ENCODE measurements at regions not wholly inside any gene's neighbourhood (a gene's known extent, or its start where the extent isn't known, plus 50 kb on each side); places are given as distances from the start of the nearest gene placed in this dataset.
"Not testable (repeated sequence)": the region's sequence is repeated elsewhere in the genome, so short reads cannot be mapped to it uniquely, and the experiment has no call there.

DNA sequence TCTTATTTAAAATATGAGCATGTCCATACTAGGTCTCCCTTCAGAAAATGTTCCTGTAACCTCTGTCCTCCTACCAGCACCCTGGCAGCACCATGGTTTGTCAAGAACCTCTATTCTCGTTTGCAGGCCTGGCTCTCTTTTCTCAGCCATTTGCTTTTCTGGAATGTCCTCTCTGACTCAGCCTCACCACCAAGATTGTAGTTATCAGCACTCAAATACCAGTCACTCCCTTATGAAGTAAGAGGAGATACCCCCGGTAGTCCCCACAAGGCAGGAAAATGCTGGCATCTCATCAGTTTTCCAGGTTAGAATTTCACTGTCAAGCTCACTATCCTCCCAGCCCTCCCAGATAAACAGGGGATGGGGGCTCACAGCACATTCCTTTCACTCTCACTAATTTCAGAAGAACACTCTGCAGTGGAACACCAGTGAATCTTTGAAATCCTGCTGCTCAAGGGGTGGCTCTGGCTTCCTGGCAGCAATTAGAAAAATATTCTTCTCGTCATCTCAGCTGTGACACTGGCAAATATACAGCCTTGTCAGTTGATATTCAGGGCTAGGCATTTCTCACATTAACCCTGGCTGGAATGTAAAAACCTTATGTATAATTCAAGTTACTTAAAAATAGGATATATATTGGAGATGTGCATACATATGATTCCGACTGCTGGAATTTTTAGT is 129.2 kb downstream of the TBX18 start:
- DNase-seq (ENCODE audit: low spot score) = no peak

DNA sequence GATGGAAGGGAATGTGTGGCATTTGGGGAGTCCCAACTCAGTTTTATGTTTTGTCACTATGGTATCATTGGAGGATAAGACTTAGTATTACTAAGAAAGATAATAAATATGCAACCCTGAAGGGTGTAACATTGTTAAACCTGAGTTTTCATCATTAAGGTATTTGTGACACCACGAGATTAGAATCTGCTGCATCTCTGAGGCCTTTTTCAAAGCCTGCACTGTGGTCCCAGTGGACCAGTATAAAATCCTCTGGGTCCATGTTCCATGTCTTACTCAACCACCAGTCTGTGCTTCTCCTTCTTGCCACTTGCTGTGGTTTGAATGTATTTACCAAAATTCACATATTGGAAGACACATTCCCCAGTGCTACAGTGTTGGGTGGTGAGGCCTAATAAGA is 130.6 kb downstream of the TBX18 start:
- no peak for DNase-seq (ENCODE audit: low spot score)

DNA sequence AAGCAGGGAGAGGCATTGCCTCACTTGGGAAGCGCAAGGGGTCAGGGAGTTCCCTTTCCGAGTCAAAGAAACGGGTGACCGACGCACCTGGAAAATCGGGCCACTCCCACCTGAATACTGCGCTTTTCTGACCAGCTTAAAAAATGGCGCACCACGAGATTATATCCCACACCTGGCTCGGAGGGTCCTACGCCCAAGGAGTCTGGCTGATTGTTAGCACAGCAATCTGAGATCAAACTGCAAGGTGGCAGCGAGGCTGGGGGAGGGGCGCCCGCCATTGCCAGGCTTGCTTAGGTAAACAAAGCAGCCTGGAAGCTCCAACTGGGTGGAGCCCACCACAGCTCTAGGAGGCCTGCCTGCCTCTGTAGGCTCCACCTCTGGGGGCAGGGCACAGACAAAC is 137.9 kb downstream of the TBX18 start:
- DNase-seq (ENCODE audit: low spot score) = not testable (repeated sequence)

DNA sequence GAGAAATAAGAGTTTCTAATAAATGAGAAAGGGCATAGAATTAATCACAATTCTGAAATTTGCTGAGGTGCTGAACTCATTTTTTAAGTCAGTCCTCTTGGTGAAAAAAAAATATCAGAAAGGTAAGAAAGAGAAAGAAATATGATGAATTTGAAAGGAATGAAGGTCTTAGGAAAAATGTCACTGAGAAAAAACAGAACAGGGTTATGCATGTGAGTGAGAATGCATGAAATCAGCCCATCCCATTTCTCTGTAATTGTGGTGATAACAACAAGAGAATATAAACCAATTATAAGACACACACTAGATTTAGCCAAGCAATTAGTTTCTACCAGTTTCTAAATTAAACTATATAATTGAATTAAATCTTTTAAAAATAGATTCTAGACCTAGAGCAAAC is 138.9 kb downstream of the TBX18 start:
- no peak for DNase-seq (ENCODE audit: low spot score)

DNA sequence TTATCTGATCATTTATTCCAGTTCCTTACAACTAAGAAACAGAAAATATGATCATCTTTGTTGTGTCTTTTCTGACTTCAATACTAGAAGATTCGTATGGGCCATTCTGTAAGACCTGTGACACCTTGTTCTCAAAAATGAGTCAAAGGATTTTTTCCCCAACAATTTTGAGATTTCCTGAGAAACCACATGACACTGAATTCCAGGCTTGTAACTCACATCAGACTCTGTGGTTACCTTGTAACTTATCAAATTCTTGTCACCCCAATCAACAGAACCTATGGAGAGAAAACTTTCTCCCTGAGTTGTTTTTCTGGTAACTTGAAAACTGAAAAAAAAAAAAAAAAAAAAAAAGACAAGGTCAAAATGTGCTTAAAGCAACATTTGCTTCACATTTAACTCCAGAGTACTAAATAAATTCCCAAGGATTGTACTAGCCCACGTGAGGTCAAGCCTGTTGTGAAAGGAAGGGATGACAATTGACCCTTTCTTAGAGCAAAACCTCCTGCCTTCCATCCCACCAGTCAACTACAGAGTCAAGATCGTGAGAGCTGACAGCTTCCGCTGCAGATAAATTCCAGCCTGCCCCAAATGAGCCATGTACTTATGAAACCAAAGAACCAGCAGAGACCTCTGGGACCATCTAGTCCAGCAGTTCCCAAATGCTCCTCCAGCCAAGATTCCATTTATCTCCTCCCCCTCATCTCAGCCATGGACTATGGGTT is 140.3 kb downstream of the TBX18 start:
- DNase-seq (ENCODE audit: low spot score) = no peak

DNA sequence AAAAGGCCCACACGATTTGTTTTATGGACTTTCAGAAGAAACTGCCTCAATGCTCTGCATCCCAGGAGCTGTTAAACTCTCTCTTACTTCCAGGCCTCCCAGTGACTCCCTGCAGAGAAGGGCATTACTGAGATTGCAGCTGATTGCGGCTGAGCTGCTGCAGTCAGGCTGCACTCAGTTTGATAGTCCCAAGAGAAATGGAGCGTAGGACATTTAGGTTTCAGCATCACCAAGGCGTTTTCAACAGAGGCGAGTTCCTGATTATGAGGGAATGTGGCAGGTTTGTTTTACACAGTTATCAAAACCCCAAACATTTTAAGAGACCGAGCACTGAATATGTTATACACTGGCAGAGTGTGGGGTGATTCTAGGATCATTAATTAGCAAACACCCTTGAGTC is 145.6 kb downstream of the TBX18 start:
- DNase-seq (ENCODE audit: low spot score) = peak; percentile 5

DNA sequence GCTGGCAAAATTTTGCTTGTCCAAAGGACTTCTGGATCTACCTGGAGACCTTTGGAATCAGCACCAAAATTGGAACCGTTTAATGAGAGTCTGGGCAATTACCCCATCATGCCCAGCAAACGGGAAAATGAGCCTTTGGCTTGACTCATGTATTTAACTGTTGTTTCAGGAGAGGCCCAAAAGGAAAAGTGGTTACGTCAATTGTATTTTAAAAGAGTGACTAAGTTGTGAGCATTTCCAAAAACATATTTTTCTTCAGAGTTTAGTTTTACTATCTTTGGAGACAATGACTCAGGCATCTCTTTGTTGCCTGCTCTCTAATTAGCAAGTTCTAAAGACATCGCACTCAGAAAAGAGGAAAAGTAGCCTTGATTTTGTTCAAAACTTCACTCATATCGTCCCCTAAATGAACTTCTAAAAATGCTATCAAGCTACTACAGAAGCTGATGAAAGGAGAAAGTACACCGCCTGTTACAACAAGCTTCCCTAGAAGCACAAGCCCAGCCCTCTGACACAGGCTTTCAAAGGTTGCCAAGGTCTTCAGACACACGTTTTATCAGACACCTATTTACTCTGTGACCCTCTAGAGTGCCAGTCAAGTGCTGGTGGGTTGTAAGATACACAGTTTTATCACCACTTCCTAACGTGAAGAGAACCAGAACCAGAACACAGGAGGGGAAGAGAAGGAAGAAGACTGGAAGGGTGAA is 146.2 kb downstream of the TBX18 start:
- DNase-seq (ENCODE audit: low spot score) = no peak

DNA sequence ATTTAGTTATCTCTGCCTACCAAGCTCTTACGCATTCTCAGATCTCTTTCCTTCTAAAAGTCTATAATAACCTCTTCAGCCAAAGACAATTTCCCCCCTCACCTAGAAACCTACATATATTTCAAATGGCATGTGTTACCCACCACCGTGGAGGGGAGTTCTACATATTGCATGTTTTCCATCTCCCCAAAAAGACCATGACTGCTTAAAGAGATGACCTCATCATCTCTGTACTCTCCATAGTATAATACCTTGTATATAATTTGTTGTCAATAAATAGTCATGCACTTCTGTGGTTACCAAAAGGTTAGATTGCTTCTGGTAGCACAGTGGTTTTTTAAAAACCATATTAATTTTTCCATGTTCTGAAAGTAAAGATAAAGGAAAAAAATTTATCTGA is 148.4 kb downstream of the TBX18 start:
- DNase-seq (ENCODE audit: low spot score) = no peak

DNA sequence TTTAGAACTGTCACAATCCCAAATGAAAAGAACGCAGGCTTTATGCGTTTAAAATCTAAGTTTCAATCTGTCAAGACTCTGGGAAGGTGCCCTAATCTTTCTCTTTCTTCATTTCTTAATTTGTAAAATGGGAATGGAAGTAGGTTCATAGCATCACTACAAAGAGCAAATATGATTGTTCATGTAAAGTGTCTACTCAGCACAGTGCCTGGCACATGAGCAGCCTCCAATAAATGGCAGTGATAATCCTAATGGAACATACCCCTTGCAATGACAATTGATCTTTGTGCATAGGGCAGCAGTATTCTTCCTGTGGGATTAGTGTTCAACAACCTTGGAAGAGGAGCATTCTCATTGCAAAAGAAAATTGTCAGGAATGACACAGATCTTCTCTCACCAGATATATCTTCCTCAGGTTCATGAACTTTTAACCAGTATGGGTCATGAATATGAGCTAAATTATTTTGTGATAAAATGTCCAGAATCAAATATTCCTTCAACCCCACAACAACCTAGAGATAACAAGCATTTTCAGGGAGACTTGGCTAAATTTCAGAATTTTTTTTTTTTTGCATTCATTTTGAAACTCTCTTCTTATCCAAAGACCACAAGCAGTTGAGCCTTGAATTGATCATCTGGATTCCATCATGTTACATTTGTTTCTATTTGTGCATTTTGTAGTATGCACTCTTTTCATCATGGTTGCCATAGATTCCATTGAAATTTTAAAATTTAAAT is 149.1 kb downstream of the TBX18 start:
- no peak for DNase-seq (ENCODE audit: low spot score)

DNA sequence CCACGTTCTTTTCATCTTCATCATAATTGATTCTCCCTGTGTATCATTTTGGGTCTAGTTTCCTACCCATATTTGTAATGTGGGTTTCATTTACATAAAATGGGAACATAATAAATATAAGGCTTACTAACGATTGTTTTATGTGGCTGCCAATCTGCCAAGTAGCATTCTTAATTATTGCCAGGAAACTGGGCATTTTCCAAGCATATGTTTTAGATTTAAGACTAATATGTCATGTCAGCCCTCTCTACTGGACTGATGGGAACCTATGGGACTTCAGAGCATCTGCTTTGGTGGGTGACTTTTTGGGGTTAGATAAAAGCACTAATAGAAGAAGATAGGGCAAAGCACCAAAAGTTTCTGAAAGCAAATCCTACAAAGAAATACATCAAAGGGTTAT is 157.5 kb downstream of the TBX18 start:
- DNase-seq (ENCODE audit: low spot score) = no peak

DNA sequence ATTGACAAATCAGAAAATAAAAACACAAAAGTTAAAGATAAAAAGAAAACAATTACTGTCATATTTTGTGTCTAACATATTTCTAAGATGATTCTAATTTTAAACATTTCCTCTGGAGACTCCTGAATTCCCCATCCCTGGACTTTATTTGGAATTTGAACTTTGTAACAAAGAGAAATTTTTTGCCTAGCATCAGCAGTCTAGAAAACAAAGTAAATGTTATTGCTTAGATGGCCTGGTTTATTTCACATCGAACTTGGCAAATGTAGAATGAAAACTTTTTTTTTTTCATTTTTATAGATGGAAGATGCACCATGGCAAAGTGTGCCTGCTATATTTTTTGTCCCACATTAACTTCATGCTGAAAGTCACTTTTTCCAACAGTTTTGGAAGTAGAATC is 159.1 kb downstream of the TBX18 start:
- no peak for DNase-seq (ENCODE audit: low spot score)

DNA sequence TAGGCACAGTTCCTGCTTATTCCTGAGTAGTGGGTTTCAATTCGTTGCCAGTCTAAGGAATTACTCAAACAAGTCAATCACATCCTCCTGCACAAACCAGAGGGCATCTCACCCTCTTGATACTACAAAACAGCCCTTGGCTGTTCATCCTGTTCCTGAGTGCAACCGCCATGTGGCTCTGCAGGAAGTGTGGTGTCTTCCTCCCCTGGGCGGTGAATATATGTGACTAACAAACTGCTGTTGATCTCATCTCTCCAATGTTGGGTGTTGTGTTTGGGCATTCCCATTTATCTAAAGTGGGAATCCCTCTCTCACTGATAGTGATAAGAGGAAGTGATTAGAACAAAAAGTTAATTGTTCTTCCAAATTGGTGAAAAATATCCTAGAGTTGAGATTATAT is 163.0 kb downstream of the TBX18 start:
- no peak for DNase-seq (ENCODE audit: low spot score)

DNA sequence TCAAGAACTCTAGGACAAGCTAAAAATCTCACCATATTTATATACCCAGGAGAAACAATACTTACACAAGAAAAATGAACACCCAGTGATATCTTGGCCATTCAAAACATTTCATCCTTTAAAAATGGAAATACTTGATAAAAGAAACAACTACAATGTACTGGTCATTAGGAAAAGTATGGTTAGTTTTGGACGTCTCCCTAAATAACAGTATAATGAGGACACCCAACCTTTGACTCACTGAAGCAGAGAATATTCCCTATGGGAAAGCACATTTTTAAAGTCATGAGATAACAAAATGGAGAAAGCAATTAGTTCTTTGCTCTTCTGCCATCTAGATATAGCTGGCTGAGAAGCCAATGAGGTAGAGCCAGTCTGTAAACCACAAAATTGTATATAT is 164.4 kb downstream of the TBX18 start:
- no peak for DNase-seq (ENCODE audit: low spot score)

DNA sequence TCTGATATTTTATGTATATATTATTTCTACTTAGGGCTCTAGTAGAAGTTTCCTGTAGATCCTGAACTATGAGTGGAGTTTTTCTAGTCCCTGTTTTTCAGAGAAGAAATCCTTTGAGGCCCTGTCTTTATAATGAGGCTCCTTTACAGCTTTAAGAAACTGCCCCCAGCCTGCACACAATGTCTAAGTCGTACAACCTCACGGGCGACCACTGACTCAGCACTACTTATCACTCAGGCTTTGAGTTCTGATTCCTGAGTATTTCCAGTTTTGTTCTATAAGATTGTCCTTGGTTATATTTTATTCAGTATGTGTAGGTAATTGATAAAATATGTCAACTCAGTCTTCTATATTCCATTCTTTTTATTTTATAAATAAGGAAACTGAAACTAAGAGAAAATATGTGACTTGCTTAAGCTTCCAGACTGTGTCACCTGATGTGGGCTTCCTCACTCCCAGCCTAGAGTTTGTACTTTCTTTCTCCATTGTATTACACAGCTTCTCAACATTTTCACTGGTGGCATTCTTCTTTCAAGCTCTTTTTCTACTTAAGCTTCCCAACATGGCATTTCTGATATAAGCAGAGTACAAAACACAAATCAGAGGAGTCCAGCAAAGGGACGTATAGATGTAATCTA is 167.0 kb downstream of the TBX18 start:
- DNase-seq (ENCODE audit: low spot score) = no peak

DNA sequence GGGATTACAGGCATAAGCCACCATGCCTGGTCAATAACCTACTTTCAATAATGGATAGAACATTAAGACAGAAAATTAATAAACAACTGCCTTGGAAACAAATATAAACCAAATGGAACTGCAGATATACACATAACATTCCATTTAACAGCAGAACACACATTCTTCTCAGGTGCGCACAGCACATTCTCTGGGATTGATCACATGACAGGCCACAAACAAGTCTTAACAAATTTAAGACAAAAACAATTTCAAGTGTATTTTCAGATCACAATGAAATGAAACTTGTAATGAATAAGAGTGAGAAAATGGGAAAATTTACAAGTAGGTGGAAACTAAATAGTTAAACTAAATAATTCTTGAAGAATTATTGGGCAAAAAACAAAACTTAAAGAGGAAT is 167.9 kb downstream of the TBX18 start:
- DNase-seq (ENCODE audit: low spot score) = no peak

DNA sequence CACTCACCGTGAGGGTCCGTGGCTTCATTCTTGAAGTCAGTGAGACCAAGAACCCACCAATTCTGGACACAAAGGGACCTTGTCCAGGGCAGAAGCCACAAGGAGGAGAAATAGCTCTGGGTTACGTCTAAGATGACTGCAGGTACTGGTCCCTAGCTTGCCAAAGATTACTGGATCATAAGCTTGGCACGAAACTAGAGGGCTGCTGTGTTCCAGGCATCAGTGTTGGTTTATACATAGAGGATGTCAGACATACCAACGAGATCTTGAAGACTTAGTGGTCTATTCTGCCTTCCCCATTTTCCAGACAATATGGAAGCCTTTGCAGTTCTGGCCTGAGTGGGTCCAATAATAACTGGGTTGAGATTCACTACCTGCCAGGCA is 175.7 kb downstream of the TBX18 start:
- DNase-seq (ENCODE audit: low spot score) = no peak

DNA sequence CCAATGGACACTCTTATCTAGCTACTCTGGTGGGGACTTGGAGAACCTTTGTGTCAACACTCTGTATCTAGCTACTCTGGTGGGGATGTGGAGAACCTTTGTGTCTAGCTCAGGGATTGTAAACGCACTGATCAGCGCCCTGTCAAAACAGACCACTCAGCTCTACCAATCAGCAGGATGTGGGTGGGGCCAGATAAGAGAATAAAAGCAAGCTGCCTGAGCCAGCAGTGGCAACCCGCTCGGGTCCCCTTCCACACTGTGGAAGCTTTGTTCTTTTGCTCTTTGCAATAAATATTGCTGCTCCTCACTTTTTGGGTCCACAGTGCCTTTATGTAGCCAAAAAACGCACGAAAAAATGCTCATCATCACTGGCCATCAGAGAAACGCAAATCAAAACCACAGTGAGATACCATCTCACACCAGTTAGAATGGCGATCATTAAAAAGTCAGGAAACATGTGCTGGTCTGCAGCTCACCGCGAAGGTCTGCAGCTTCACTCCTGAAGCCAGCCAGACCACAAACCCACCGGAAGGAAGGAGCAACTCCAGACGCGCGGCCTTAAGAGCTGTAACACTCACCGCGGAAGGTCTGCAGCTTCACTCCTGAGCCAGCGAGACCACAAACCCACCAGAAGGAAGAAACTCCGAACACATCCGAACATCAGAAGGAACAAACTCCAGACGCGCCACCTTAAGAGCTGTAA is 176.3 kb downstream of the TBX18 start:
- not testable (repeated sequence) for DNase-seq (ENCODE audit: low spot score)

DNA sequence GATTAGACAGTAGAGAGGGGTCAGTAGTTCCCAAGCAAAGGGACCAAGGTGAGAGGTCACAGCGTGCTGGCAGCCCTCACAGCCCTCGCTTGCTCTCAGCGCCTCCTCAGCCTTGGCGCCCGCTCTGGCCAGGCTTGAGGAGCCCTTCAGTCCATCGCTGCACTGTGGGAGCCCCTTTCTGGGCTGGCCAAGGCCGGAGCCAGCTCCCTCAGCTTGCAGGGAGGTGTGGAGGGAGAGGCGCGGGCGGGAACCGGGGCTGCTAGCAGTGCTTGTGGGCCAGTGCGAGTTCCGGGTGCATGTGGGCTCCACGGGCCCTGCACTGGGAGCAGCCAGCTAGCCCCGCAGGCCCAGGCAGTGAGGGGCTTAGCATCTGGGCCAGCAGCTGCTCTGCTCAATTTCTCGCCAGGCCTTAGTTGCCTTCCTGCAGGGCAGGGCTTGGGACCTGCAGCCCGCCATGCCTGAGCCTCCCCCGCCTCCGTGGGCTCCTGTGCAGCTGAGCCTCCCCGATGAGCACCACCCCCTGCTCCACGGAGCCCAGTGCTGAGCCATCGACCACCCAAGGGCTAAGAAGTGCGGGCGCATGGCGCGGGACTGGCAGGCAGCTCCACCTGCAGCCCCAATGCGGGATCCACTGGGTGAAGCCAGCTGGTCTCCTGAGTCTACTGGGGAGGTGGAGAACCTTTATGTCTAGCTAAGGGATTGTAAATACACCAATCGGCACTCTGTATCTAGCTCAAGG is 177.0 kb downstream of the TBX18 start:
- not testable (repeated sequence) for DNase-seq (ENCODE audit: low spot score)

DNA sequence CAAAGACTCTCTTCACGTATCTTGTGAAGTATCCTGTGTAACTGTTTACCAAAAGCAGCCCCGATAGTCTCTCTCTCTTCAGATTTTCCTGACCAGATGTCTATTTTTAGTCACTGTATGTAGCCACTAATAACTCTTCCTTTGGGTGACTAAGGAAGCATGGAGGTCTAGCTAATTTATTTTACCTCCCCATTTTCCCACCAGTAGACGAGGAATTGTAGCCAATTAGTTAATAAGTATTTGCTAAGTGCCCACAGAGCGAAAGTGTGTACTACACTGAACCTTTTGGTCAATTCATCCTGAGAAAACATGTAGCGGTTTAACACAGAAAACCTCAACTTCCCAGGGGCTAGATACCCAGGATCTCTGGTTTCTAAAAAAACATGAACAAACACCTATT is 180.6 kb downstream of the TBX18 start:
- no peak for DNase-seq (ENCODE audit: low spot score)

DNA sequence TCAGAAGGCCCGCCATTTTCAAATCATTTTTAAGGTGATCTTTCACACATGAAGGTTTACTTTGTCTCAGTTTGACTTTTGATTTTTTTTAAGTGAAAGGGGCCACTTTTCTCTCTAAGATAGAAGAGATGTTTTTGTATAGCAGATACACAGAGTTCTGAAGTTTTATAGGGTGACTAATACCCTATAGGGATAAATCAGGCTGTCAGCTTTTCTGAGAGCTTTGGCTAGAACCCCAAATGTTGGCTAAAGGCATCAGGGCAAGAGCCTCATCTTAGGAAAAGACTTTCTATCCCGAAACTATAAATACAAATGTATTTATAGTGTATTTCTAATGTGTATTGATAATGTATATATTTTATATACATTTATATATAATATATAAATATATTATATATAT is 181.4 kb downstream of the TBX18 start:
- DNase-seq (ENCODE audit: low spot score) = no peak
